GM12875 (cell line): ENCODE measurements at regions not wholly inside any gene's neighbourhood (a gene's known extent, or its start where the extent isn't known, plus 50 kb on each side); places are given as distances from the start of the nearest gene placed in this dataset.
"Not testable (repeated sequence)": the region's sequence is repeated elsewhere in the genome, so short reads cannot be mapped to it uniquely, and the experiment has no call there.

ENCODE experiments used
- H3K4me3 ChIP-seq: one replicate; pipeline ENCODE4 v1.5.1; 2011; ENCODE audit warnings: low read depth, low read length, control low read depth
- CTCF ChIP-seq: IDR thresholded peaks from 2 replicates; pipeline ENCODE4 v1.5.1; 2011; ENCODE audit warnings: low read depth, mild to moderate bottlenecking, control low read depth, inconsistent platforms, low read length, moderate library complexity, borderline replicate concordance; ENCODE audit not compliant: insufficient read depth

GRCh38 chr14:38583471-38583870 is 327.6 kb upstream of the CLEC14A start:
- no peak overlapping the region for H3K4me3 ChIP-seq
- TF ChIP-seq CTCF = no peak

GRCh38 chr14:38578278-38578681 is 322.4 kb upstream of the CLEC14A start:
- no peak for TF ChIP-seq CTCF
- no peak overlapping the region for H3K4me3 ChIP-seq

GRCh38 chr14:38567703-38568102 is 311.8 kb upstream of the CLEC14A start:
- TF ChIP-seq CTCF = no peak
- H3K4me3 ChIP-seq = no peak overlapping the region

- no peak for TF ChIP-seq CTCF
- H3K4me3 ChIP-seq = no peak overlapping the region
Measured at GRCh38 chr14:38561657-38562056, 305.8 kb upstream of the CLEC14A start.

- H3K4me3 ChIP-seq = no peak overlapping the region
- TF ChIP-seq CTCF = no peak
Measured at GRCh38 chr14:38559711-38560110, 303.8 kb upstream of the CLEC14A start.

GRCh38 chr14:38557391-38557790 is 301.5 kb upstream of the CLEC14A start:
- not testable (repeated sequence) for H3K4me3 ChIP-seq

GRCh38 chr14:38556252-38556651 is 300.4 kb upstream of the CLEC14A start:
- TF ChIP-seq CTCF = no peak
- no peak overlapping the region for H3K4me3 ChIP-seq

- TF ChIP-seq CTCF = no peak
- no peak overlapping the region for H3K4me3 ChIP-seq
Measured at GRCh38 chr14:38554026-38554425, 298.1 kb upstream of the CLEC14A start.
